Femur (tissue), 1 donor: ENCODE measurements at regions not wholly inside any gene's neighbourhood (a gene's known extent, or its start where the extent isn't known, plus 50 kb on each side); places are given as distances from the start of the nearest gene placed in this dataset.

Experiments
- DNase-seq: peaks from one replicate; pipeline ENCODE4 v3.0.0-alpha.2; 2017

DNA sequence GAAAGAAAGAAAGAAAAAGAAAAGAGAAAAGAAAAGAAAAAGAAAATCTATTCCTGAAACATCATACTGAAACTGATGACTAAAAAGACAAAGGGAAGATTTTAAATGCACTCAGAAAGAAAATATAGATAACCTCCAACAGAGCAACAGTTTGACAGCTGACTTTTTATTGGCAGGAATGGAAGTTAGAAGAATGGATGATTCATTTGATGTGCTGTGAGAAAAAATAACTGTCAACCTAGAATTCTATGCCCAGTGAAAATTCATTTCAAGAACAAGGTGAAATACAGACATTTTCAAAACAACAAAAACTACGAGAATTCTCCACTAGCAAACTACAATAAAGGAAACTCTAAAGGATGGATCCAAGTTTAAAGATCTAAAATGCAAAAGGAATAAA lies 50.5 kb upstream of the HSPA12A start:
- DNase-seq, result no peak

DNA sequence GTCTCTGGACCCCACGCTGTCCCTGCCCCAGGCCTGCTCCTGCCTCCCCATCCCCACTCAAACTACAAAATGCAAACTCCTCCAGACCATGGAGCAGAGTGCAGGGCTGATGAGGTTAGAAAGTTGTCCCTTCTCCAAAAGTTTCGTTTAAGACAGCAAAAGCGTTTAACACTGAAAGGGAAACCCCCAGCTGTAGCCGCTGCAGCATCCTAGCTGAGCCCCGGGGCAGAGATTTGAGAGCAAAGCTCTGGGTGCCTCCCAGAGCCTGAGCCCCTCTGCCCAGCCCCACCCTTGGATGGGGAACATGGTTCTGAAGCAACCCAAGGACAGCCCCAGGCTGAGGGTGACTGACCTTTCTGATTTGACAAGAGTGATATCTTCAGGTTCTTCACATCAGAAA lies 52.8 kb upstream of the ENO4 start:
- no peak for DNase-seq

DNA sequence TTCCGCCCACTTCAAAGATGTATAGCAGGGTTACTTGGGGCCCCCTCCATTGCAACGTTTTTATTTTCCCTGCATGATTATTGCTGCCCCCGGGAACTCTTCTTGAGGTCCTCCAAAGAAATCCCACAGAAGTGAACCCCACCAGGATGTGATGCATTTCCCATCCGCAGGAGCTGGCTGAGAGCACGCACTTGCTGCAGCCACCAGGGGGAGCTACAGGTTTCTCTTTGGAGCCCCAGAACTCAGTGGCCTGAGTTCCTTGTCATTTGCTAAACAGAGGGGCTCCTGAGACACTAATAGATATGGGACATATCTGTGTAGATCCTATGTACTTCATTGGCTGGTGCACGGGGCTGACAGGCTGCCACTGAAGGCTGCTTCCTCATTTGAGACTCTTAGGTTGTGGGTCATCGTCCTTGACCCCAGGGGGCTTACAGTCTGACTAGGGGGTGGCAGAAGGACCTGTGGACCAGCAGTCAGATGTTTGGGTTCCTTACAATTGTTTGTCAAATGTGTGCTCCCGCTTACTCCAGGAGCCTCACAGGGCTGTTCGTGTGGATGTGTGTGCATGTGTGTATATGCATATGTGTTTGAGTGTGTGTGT lies 52.3 kb upstream of the ENO4 start:
- peak; percentile 86 for DNase-seq

DNA sequence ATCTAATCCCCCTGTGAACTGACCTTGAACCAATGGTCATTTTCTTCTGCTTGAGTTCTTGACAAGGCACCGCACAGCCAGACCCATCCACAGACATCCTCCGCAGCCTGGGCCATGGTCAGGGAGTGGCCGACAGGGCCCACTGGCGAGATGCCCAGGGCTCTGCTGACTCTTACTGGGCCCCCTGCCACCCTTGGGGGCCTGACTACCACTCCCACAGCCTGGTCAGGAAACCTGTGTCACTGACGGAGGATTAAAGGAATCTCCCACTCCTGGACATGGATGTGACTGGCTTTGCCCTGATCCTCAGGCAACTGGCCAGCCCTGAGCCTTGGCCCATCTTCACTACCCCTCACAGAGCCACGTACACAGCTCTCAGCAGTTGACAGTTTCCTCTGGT lies 50.4 kb upstream of the ENO4 start:
- no peak for DNase-seq
